ENCODE measurements at regions not wholly inside any gene's neighbourhood (a gene's known extent, or its start where the extent isn't known, plus 50 kb on each side); places are given as distances from the start of the nearest gene placed in this dataset.

- DNase-seq (ENCODE audit: low spot score in 2 of 2): no peak
- Histone ChIP-seq H3K27me3 (no peaks in the 10 kb centered on the region), H3K36me3 (no peaks in the 10 kb centered on the region), H3K9me3 (no peaks in the 10 kb centered on the region), H3K4me1 (no peaks in the 10 kb centered on the region), H3K27ac (no peak overlapping the region), H3K4me3 (no peak overlapping the region)
- intact Hi-C loops (cut with DNase I): no loop called here
- TF ChIP-seq CTCF (IDR thresholded peaks at IDR 0.05): no peak
Observed at GRCh38 chr5:89297066-89297465, 414.1 kb upstream of the MEF2C start.

GRCh38 chr5:89293810-89294209 lies 410.8 kb upstream of the MEF2C start:
- H3K27ac ChIP-seq: no peak overlapping the region
- intact Hi-C loops (cut with DNase I): no loop called here

GRCh38 chr5:89292487-89292886 lies 409.5 kb upstream of the MEF2C start:
- intact Hi-C loops (cut with DNase I): no loop called here
- no peak for TF ChIP-seq CTCF (IDR thresholded peaks at IDR 0.05)
- no peaks in the 10 kb centered on the region for H3K36me3 ChIP-seq
- H3K27me3 ChIP-seq: no peaks in the 10 kb centered on the region
- H3K4me1 ChIP-seq: no peaks in the 10 kb centered on the region
- no peak overlapping the region for H3K4me3 ChIP-seq
- no peaks in the 10 kb centered on the region for H3K9me3 ChIP-seq
- H3K27ac ChIP-seq: no peak overlapping the region
- DNase-seq (ENCODE audit: low spot score in 2 of 2): no peak

More at GRCh38 chr5:89293810-89294209, 410.8 kb upstream of the MEF2C start:
- Histone ChIP-seq H3K36me3 (no peaks in the 10 kb centered on the region), H3K9me3 (no peaks in the 10 kb centered on the region), H3K4me1 (no peaks in the 10 kb centered on the region), H3K4me3 (no peak overlapping the region), H3K27me3 (no peaks in the 10 kb centered on the region)
- no peak for DNase-seq (ENCODE audit: low spot score in 2 of 2)
- TF ChIP-seq CTCF (IDR thresholded peaks at IDR 0.05): no peak

- intact Hi-C loops (cut with DNase I): loop anchor here (10.0 kb wide), 1 partner anchor 555 kb away; no protein-coding TSS in a partner anchor
- TF ChIP-seq CTCF (IDR thresholded peaks at IDR 0.05): no peak
- no peaks in the 10 kb centered on the region for H3K36me3 ChIP-seq
Observed at GRCh38 chr5:89289604-89290003, 406.6 kb upstream of the MEF2C start.

GRCh38 chr5:89287964-89288363 lies 405.0 kb upstream of the MEF2C start:
- H3K36me3 ChIP-seq: no peaks in the 10 kb centered on the region
- H3K27ac ChIP-seq: no peak overlapping the region
- no peaks in the 10 kb centered on the region for H3K9me3 ChIP-seq
- intact Hi-C loops (cut with DNase I): loop anchor here (10.0 kb wide), 1 partner anchor 553 kb away; no protein-coding TSS in a partner anchor
- TF ChIP-seq CTCF (IDR thresholded peaks at IDR 0.05): no peak
- no peak overlapping the region for H3K4me3 ChIP-seq
- peaks cover 0 to 3% of the 10 kb centered on the region in 2 donors for H3K4me1 ChIP-seq
- no peaks in the 10 kb centered on the region for H3K27me3 ChIP-seq
- no peak for DNase-seq (ENCODE audit: low spot score in 2 of 2)

More at GRCh38 chr5:89289604-89290003, 406.6 kb upstream of the MEF2C start:
- H3K4me3 ChIP-seq: no peak overlapping the region
- no peaks in the 10 kb centered on the region for H3K4me1 ChIP-seq
- H3K9me3 ChIP-seq: no peaks in the 10 kb centered on the region
- DNase-seq (ENCODE audit: low spot score in 2 of 2): no peak
- H3K27me3 ChIP-seq: no peaks in the 10 kb centered on the region
- H3K27ac ChIP-seq: no peak overlapping the region

- intact Hi-C loops (cut with DNase I): loop anchor here (10.0 kb wide), 1 partner anchor 552 kb away; no protein-coding TSS in a partner anchor
- Histone ChIP-seq H3K27me3 (no peaks in the 10 kb centered on the region), H3K4me3 (no peak overlapping the region), H3K9me3 (no peaks in the 10 kb centered on the region), H3K4me1 (peaks cover 0 to 11% of the 10 kb centered on the region in 2 donors), H3K27ac (no peak overlapping the region), H3K36me3 (no peaks in the 10 kb centered on the region)
- TF ChIP-seq CTCF (IDR thresholded peaks at IDR 0.05): no peak
- no peak for DNase-seq (ENCODE audit: low spot score in 2 of 2)
Observed at GRCh38 chr5:89286320-89286719, 403.3 kb upstream of the MEF2C start.
